GM19099 (cell line): ENCODE measurements at regions not wholly inside any gene's neighbourhood (a gene's known extent, or its start where the extent isn't known, plus 50 kb on each side); places are given as distances from the start of the nearest gene placed in this dataset.

ENCODE experiments used
- POLR2A ChIP-seq: IDR thresholded peaks from 3 replicates; pipeline ENCODE4 v1.6.1; 2011; ENCODE audit warnings: low read depth; ENCODE audit not compliant: insufficient read length; ENCODE audit errors: extremely low read depth

GRCh38 chr5:74034733-74035132, 408.7 kb downstream of the ARHGEF28 start:
- TF ChIP-seq POLR2A: no peak

DNA sequence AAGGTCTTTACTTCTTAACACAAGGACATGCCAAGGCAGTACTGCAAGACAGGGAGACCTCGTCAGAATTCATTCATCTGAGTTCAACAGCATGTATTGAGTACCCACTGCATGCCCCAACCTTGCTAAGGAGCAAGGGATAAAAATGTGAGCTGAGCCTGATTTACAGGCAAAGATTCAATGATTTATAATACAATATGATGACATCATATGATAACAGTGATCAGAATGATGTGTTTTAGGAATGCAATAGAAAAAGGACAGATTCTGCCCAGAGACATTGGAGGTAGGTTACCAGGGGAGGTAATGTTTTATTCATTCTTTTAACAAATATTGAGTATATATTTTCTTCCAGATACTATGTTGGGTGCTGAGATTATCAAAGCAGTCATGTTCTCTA, 406.6 kb downstream of the ARHGEF28 start:
- no peak for TF ChIP-seq POLR2A

DNA sequence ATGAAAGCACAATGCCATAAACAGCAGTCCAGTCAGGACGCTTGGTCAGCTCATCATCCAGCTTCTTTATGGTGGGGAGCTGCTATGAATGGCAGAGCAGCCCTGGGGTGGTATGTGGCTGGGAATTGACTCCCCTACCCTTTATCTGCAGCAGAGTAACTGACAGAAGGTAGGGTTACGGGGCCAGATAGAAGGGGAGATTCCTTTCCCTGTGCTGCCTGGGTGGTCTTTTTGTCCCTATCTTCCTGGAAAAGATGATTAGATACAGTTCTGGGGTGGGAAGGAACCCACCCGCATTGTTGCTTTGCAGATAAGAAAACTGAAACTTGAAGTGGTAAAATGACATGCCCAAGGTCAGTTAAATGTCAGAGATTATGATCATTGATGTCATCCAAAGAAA, 405.5 kb downstream of the ARHGEF28 start:
- no peak for TF ChIP-seq POLR2A

DNA sequence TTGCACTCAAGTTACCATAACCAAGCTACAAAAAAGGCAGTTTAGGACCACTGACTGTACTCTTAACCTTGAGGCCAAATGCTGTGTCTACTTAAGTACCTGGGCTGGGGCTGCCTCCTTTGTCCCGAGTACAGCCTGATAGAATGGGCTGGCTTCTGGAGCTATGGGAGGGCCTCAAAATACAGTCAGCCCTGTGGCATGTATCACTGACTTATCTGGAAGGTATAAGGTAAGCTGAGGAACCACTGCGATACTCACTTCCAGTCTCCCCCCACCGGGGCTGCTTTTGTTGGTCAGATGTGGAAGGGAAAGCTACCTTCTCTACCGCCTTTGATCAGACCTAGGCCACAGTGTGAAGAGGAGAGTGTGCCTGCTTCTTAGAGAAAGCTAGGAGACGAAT, 404.8 kb downstream of the ARHGEF28 start:
- TF ChIP-seq POLR2A: no peak

- no peak for TF ChIP-seq POLR2A
Observed at GRCh38 chr5:74030371-74030770, 404.4 kb downstream of the ARHGEF28 start.

GRCh38 chr5:74028976-74029375, 403.0 kb downstream of the ARHGEF28 start:
- no peak for TF ChIP-seq POLR2A

DNA sequence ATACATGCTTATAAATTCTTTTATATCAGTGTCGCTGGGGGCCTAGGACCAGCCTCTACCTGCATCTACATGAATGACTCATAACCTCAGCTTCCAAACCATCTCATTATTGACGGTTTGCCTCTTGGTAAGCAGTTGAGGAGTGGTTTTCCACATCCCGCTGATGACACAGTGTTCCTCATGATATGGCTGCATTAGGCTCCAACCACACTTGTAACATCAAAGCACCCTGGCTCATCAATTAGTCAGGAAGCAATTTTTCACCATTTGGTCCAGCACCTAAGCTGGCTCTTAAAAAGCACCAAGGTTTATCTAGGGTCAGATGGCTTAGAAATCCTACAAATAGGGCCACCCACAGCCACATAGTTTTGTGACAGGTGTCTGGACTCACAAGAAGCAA, 402.4 kb downstream of the ARHGEF28 start:
- no peak for TF ChIP-seq POLR2A

GRCh38 chr5:74027732-74028338, 401.8 kb downstream of the ARHGEF28 start:
- no peak for TF ChIP-seq POLR2A

GRCh38 chr5:74026310-74026709, 400.3 kb downstream of the ARHGEF28 start:
- no peak for TF ChIP-seq POLR2A

GRCh38 chr5:74021126-74021525, 395.1 kb downstream of the ARHGEF28 start:
- no peak for TF ChIP-seq POLR2A

DNA sequence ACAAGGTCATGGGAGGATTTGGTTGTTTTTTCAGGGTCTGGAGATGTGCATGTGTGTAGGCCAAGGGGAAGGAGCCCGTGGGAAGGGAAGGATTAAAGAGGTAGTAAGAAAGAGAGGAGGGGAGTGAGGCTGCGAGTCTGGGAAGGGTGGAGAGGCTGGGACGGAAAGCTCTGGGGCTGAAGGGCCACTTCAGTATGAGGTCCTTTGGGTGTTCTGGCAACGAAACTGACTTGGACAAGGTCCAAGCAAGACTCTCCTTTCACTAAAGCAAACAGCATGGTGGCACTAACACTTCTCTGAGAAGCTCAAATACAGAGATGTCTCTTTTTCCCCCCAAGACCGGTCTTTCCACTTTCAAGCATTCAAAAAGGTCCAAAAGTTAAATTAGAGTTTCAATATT, 394.5 kb downstream of the ARHGEF28 start:
- TF ChIP-seq POLR2A: no peak

DNA sequence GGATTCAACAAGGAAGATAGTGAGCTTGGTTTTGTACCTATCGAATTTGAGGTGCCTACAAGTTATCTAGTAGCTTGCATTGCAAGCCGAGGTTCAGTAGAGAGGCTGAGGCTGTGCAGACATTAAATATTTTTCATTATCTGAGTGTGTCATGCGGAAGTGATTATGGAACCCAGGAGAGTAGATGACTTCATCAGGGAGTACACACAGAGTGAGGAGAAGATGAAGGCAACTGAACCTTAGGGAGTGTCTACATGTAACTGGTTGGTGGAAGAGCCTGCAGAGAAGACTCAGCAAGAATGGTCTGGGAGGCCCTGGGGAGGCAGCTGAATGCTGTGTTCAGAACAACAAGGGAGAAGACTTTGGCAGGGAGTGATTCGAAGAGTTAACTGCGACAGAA, 393.9 kb downstream of the ARHGEF28 start:
- no peak for TF ChIP-seq POLR2A

- no peak for TF ChIP-seq POLR2A
Observed at GRCh38 chr5:74017786-74018211, 391.8 kb downstream of the ARHGEF28 start.

DNA sequence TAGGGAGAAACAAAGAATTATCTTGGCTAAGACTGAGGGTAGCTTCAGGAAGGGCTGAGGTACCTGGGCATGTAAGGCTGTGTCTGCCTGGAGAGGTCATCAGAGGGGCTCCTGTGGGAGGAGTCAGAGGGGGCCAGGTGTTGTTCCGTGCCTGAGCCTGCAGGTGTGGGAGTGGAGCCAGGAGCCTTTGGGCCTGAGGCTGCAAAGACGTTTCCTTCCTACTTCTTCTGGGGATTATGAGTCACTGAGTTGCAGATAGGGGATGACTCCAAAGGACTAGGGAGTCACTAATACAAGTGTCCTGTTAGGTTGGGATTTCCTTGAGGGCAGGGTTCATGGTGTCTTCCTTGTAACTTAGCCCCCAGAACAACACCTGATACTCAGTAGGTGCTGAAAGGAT, 391.1 kb downstream of the ARHGEF28 start:
- no peak for TF ChIP-seq POLR2A

GRCh38 chr5:74016373-74016772, 390.4 kb downstream of the ARHGEF28 start:
- no peak for TF ChIP-seq POLR2A

- TF ChIP-seq POLR2A: no peak
Observed at GRCh38 chr5:74015716-74016115, 389.7 kb downstream of the ARHGEF28 start.

- no peak for TF ChIP-seq POLR2A
Observed at GRCh38 chr5:74013222-74013621, 387.2 kb downstream of the ARHGEF28 start.
